T1000 (cell line): ENCODE measurements at regions not wholly inside any gene's neighbourhood (a gene's known extent, or its start where the extent isn't known, plus 50 kb on each side); places are given as distances from the start of the nearest gene placed in this dataset.

Experiments
- DNase-seq: peaks from one replicate; lab custom pipeline; 2025; ENCODE audit warnings: mixed read lengths; lab: John Stamatoyannopoulos, UW

GRCh38 chr17:14474591-14474990, 173.7 kb downstream of the HS3ST3B1 start:
- no peak for DNase-seq

GRCh38 chr17:14471052-14471451, 170.2 kb downstream of the HS3ST3B1 start:
- peak; percentile 47 for DNase-seq

- no peak for DNase-seq
Observed at GRCh38 chr17:14470417-14470816, 169.5 kb downstream of the HS3ST3B1 start.

GRCh38 chr17:14469971-14470370, 169.1 kb downstream of the HS3ST3B1 start:
- DNase-seq: no peak

GRCh38 chr17:14468858-14469257, 168.0 kb downstream of the HS3ST3B1 start:
- DNase-seq: no peak

GRCh38 chr17:14461227-14461548, 160.3 kb downstream of the HS3ST3B1 start:
- no peak for DNase-seq

GRCh38 chr17:14460516-14461226, 159.8 kb downstream of the HS3ST3B1 start:
- DNase-seq: no peak

- DNase-seq: no peak
Observed at GRCh38 chr17:14459955-14460354, 159.1 kb downstream of the HS3ST3B1 start.

GRCh38 chr17:14458724-14459123, 157.8 kb downstream of the HS3ST3B1 start:
- no peak for DNase-seq

GRCh38 chr17:14454746-14455145, 153.9 kb downstream of the HS3ST3B1 start:
- no peak for DNase-seq

- no peak for DNase-seq
Observed at GRCh38 chr17:14452856-14453255, 152.0 kb downstream of the HS3ST3B1 start.

GRCh38 chr17:14451729-14452191, 150.9 kb downstream of the HS3ST3B1 start:
- DNase-seq: no peak

- no peak for DNase-seq
Observed at GRCh38 chr17:14448818-14449217, 147.9 kb downstream of the HS3ST3B1 start.

- no peak for DNase-seq
Observed at GRCh38 chr17:14446825-14447224, 145.9 kb downstream of the HS3ST3B1 start.

GRCh38 chr17:14444915-14445314, 144.0 kb downstream of the HS3ST3B1 start:
- DNase-seq: no peak

GRCh38 chr17:14442798-14443528, 142.1 kb downstream of the HS3ST3B1 start:
- DNase-seq: no peak

GRCh38 chr17:14437176-14437575, 136.3 kb downstream of the HS3ST3B1 start:
- no peak for DNase-seq

- no peak for DNase-seq
Observed at GRCh38 chr17:14436266-14436665, 135.4 kb downstream of the HS3ST3B1 start.

GRCh38 chr17:14434506-14434905, 133.6 kb downstream of the HS3ST3B1 start:
- no peak for DNase-seq

- no peak for DNase-seq
Observed at GRCh38 chr17:14432079-14432478, 131.2 kb downstream of the HS3ST3B1 start.

- no peak for DNase-seq
Observed at GRCh38 chr17:14429084-14429483, 128.2 kb downstream of the HS3ST3B1 start.

GRCh38 chr17:14428648-14429029, 127.8 kb downstream of the HS3ST3B1 start:
- DNase-seq: no peak

GRCh38 chr17:14427900-14428647, 127.2 kb downstream of the HS3ST3B1 start:
- no peak for DNase-seq
